Lower leg skin (tissue), 3 donors: ENCODE measurements at regions not wholly inside any gene's neighbourhood (a gene's known extent, or its start where the extent isn't known, plus 50 kb on each side); places are given as distances from the start of the nearest gene placed in this dataset.

Experiments used
- CTCF ChIP-seq, 3 donors: fragments of 450-650 bp; IDR thresholded peaks; one replicate each; pipeline ENCODE4 v1.5.1; 2016; ENCODE audit warnings: antibody characterized with exemption in 3 of 3, mild to moderate bottlenecking in 3 of 3, moderate library complexity in 2 of 3
- POLR2A ChIP-seq, 2 donors: fragments of 450-650 bp; IDR thresholded peaks; one replicate each; pipeline ENCODE4 v1.6.1; 2016 to 2017; ENCODE audit warnings: antibody characterized with exemption in 2 of 2, mild to moderate bottlenecking in 1 of 2, moderate library complexity in 1 of 2

- no peak for TF ChIP-seq CTCF (IDR thresholded peaks at IDR 0.05)
- TF ChIP-seq POLR2A (IDR thresholded peaks at IDR 0.05): no peak
Observed at GRCh38 chr11:80810695-80811094, 1369.9 kb upstream of the TENM4 start.
